GM12875 (cell line): ENCODE measurements at regions not wholly inside any gene's neighbourhood (a gene's known extent, or its start where the extent isn't known, plus 50 kb on each side); places are given as distances from the start of the nearest gene placed in this dataset.
A peak's percentile ranks its signal among the peaks of the same experiment; 100 is the strongest.
"Not testable (repeated sequence)": the region's sequence is repeated elsewhere in the genome, so short reads cannot be mapped to it uniquely, and the experiment has no call there.

Experiments used
- H3K4me3 ChIP-seq: one replicate; pipeline ENCODE4 v1.5.1; 2011; ENCODE audit warnings: low read depth, low read length, control low read depth
- TF ChIP-seq, protein P1 (sequence below): IDR thresholded peaks from 2 replicates; pipeline ENCODE4 v1.5.1; 2011; ENCODE audit warnings: low read depth, mild to moderate bottlenecking, control low read depth, inconsistent platforms, low read length, moderate library complexity, borderline replicate concordance; ENCODE audit not compliant: insufficient read depth

DNA sequence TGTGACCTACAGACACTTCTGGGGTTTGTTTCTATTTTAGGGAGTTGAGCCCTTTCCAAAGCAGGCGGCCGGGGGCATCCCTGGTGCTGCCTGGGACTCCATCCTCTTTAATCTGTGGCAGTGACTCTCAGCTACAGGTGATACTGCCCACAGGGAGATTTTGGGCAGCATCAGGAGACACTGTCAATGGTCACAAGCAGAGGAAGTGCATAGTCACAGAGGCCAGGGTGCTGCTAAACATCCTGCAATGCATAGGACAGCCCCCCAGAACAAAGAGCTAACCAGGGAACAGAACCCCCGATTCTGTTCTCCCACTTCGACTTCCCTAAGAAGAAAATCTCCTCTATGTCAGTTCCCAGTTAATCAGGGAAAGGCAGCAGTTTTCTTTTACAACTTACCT is 66.2 kb downstream of the TEX35 start:
- TF ChIP-seq, protein P1, sequence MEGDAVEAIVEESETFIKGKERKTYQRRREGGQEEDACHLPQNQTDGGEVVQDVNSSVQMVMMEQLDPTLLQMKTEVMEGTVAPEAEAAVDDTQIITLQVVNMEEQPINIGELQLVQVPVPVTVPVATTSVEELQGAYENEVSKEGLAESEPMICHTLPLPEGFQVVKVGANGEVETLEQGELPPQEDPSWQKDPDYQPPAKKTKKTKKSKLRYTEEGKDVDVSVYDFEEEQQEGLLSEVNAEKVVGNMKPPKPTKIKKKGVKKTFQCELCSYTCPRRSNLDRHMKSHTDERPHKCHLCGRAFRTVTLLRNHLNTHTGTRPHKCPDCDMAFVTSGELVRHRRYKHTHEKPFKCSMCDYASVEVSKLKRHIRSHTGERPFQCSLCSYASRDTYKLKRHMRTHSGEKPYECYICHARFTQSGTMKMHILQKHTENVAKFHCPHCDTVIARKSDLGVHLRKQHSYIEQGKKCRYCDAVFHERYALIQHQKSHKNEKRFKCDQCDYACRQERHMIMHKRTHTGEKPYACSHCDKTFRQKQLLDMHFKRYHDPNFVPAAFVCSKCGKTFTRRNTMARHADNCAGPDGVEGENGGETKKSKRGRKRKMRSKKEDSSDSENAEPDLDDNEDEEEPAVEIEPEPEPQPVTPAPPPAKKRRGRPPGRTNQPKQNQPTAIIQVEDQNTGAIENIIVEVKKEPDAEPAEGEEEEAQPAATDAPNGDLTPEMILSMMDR: no peak
- H3K4me3 ChIP-seq: no peak overlapping the region

DNA sequence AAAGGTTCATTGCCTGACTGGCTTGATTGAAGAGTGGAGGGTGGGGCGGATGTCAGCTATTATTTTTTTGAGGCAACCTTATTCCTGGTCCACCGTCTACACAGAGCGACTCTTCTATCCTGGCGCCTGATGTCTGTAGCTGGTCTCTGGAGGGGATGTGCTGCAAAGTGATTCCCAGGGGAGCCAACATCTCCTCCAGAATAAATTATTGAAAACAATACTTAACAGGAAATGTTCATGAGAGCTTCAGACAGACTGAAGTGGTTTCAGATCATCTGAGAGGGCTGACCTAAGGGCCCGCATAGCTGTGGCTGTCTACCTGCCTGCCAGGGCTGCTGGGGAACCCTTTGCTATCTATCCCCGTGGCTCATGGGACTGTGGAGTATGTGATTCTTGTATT is 66.7 kb downstream of the TEX35 start:
- no peak overlapping the region for H3K4me3 ChIP-seq
- TF ChIP-seq, protein P1: no peak

DNA sequence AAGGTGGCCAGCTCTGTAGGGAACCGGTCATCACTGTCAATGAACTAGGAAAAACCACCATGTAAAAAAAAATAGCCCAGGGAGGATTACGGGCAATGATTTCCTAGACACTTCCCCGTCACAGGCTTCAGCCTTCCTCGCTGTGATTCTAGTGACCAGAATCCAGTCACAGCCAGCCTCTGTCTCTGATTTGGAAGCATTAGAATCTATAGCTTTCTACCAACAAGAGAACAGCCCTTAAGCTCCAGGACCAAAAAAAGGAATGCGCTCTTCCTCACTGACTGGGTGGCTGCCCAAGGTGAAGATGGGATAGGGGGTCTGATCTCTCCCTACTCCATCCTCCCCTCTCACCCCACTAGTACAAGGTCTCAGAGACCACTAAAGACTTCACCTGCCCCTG is 67.2 kb downstream of the TEX35 start:
- TF ChIP-seq, protein P1: no peak
- no peak overlapping the region for H3K4me3 ChIP-seq

DNA sequence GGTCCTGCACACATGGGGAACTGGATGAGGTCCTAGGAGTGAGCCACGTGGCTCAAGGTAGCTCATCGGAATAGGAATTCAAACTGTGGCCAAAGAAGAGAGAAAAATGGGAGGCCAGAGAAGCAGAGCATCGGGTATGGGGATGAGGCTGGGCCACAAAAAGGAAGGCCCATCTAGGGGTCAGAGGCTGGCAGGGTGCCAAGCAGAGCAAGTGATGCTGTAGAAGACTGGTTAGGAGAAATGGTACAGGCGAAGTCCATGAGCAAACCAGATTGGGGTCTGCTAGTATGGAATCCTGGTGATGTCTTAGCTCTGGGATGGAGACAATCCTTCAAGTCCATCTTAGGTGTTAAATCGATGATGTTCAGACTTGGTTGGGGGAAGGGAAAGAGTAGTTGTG is 68.0 kb downstream of the TEX35 start:
- TF ChIP-seq, protein P1: no peak
- no peak overlapping the region for H3K4me3 ChIP-seq

DNA sequence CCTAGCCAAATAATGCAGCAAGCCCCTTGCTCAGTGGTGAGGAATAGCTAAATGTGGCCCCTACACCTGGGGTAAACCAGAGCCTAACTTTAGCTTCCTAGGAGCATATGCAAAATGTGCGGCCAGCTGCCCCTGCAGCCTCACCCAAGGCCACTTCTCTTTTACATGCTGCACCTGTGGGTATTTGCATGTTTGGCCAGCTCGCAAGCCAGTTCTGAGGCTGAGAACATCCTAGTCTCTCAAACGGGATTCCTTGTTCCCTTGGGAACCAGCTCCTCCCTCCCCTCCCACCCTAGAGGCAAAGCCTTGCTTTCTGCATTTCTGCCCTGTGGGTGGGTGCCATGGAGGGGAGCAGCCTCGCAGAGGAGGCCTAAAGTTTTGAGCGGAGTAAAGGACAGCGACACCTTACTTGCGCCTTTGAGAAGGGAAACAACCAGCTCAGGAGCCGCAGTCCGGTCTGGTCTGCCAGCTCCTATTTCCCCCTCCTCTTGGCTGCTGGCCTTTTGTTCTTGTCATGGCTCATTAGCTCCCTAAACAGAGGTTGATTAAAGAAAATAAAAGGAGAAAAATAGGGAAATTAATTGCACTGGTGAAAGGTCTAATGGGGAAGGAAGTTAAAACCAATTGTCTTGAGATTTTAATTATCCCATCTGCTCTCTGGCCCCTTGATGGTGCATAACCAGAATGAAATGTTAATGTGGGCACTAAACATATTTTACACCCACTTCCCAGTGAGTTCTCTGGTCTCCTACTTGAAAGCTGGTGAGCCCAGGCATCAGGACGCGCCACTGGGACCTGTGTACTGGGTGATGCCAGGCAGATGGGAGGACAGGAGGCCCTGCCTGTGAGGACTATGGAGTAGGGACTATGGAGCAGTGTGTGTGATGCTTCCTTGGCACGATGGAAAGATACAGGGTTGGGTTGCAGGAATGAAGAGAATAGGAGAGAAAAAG is 68.7 kb downstream of the TEX35 start:
- TF ChIP-seq, protein P1: 0 out of 2 replicates have a peak, but pooled peaks have one; percentile 16
- H3K4me3 ChIP-seq: no peak overlapping the region

DNA sequence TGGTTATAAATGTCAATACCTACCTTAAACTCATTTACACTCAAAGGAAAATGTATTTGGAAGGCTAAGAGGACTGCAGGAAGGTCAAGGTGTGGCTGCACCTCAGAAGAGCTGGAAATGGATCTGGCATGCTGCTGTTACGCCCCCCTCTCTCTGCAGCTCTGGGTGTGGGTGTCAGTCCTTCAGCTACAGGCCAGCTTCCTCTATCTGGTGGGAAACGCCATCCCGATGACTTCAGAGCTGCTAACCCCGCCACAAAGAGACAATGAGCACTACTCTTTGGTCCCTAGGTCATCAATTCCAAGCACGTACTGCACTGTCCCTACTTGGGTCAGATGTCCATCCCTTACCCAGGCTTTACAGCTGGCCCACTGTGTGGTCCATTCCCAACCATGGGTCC is 74.2 kb downstream of the TEX35 start:
- no peak overlapping the region for H3K4me3 ChIP-seq
- TF ChIP-seq, protein P1: no peak

DNA sequence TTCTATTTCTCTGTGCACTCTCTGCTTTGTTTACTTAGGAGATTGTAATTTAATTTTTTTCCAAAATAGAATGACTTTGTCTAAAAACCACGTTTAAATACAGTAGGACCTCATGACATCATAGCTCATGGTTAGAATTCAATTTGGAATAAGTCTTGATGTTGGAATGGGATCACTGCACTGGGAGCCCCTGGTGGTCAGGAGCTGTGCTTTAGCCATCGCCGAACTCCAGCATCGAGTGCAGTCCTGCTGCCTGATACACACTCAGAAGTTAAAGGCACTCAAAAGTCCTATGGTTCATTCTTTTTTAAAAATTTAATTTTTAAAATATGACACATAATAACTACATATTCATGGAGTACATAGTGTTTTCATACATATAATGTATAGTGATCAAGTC is 75.1 kb downstream of the TEX35 start:
- no peak overlapping the region for H3K4me3 ChIP-seq
- TF ChIP-seq, protein P1: no peak

DNA sequence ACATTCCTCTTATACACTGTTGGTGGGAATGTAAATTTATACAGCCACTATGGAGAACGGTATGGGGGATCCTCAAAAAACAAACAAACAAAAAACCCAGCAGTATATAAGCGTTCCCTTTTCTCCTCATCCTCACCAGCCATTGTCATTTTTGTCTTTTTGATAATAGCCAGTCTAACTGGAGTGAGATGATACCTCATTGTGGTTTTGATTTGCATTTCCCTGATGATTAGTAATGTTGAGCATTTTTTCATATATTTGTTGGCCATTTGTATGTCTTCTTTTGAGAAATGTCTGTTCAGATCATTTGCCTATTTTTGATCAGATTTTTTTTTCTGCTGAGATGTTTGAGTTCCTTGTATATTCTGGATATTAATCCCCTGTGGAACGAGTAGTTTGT is 76.1 kb downstream of the TEX35 start:
- not testable (repeated sequence) for H3K4me3 ChIP-seq

DNA sequence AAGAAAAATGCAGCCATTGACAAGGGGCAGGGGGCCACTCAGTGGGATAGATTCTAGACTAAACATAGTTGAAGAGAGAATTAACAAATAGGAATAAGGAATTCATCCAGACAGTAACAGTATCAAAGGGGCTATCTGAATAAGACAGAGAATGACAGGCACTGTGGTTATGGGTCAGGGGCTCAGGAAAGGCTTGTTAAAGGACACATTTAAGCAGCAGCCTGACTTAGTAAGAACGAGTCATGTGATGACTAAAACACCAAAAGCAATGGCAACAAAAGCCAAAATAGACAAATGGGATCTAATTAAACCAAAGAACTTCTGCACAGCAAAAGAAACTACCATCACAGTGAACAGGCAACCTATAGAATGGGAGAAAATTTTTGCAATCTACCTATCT is 78.9 kb downstream of the TEX35 start:
- not testable (repeated sequence) for H3K4me3 ChIP-seq
